PC-3 (cell line): ENCODE measurements at regions not wholly inside any gene's neighbourhood (a gene's known extent, or its start where the extent isn't known, plus 50 kb on each side); places are given as distances from the start of the nearest gene placed in this dataset.

Source experiments
- EZH2 ChIP-seq: fragments of 300-600 bp; sonication (generic); IDR thresholded peaks from one replicate; pipeline ENCODE4 v1.6.1; 2017; ENCODE audit warnings: antibody characterized with exemption, mild to moderate bottlenecking, low read length; ENCODE audit not compliant: unreplicated experiment
- EZH2phosphoT487 ChIP-seq: fragments of 300-600 bp; sonication (generic); IDR thresholded peaks from 2 replicates; pipeline ENCODE4 v1.6.1; 2018; ENCODE audit warnings: mild to moderate bottlenecking, antibody characterized with exemption, low read length, borderline replicate concordance
- TF ChIP-seq, protein P1 (sequence below): fragments of 300-600 bp; sonication (generic); conservative IDR thresholded peaks from 2 replicates; pipeline ENCODE4 v1.5.1; 2017; ENCODE audit warnings: antibody characterized with exemption, low read depth, mild to moderate bottlenecking, low read length

- TF ChIP-seq EZH2: no peak
- TF ChIP-seq, protein P1, sequence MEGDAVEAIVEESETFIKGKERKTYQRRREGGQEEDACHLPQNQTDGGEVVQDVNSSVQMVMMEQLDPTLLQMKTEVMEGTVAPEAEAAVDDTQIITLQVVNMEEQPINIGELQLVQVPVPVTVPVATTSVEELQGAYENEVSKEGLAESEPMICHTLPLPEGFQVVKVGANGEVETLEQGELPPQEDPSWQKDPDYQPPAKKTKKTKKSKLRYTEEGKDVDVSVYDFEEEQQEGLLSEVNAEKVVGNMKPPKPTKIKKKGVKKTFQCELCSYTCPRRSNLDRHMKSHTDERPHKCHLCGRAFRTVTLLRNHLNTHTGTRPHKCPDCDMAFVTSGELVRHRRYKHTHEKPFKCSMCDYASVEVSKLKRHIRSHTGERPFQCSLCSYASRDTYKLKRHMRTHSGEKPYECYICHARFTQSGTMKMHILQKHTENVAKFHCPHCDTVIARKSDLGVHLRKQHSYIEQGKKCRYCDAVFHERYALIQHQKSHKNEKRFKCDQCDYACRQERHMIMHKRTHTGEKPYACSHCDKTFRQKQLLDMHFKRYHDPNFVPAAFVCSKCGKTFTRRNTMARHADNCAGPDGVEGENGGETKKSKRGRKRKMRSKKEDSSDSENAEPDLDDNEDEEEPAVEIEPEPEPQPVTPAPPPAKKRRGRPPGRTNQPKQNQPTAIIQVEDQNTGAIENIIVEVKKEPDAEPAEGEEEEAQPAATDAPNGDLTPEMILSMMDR: no peak
- TF ChIP-seq EZH2phosphoT487: no peak
Measured at GRCh38 chr13:111897178-111897845, 169.6 kb upstream of the SOX1 start.
